BLaER1 treated with 17β-estradiol and CSF1 and Interleukin-3, amounts not matched to agents 10 nM and 100 nM (cell line): ENCODE measurements at regions not wholly inside any gene's neighbourhood (a gene's known extent, or its start where the extent isn't known, plus 50 kb on each side); places are given as distances from the start of the nearest gene placed in this dataset.
"Not testable (repeated sequence)": the region's sequence is repeated elsewhere in the genome, so short reads cannot be mapped to it uniquely, and the experiment has no call there.

Experiments
- H3K27ac ChIP-seq, 11 experiments: shearing (Covaris generic); formaldehyde crosslinking; 2 replicates each; pipeline ENCODE4 v1.8.1; 2022
- H3K27me3 ChIP-seq, 11 experiments: shearing (Covaris generic); formaldehyde crosslinking; 2 replicates each; pipeline ENCODE4 v1.8.1; 2022
- H3K36me3 ChIP-seq, 11 experiments: shearing (Covaris generic); formaldehyde crosslinking; 2 replicates each; pipeline ENCODE4 v1.8.1; 2022
- H3K4me1 ChIP-seq, 10 experiments: shearing (Covaris generic); formaldehyde crosslinking; 2 replicates each; pipeline ENCODE4 v1.8.1; 2022
- H3K4me2 ChIP-seq, 11 experiments: shearing (Covaris generic); formaldehyde crosslinking; 2 replicates each; pipeline ENCODE4 v1.8.1; 2022
- H3K4me3 ChIP-seq, 10 experiments: shearing (Covaris generic); formaldehyde crosslinking; 2 replicates each; pipeline ENCODE4 v1.8.1; 2022
- H3K9ac ChIP-seq, 11 experiments: shearing (Covaris generic); formaldehyde crosslinking; 2 replicates each; pipeline ENCODE4 v1.8.1; 2022
- H3K9me3 ChIP-seq, 11 experiments: shearing (Covaris generic); formaldehyde crosslinking; replicated peaks in 1 of 11; 2 replicates each; pipeline ENCODE4 v1.8.1; 2022
- H4K20me1 ChIP-seq, 11 experiments: shearing (Covaris generic); formaldehyde crosslinking; 2 replicates each; pipeline ENCODE4 v1.8.1; 2022
- Cebpa-rat ChIP-seq, 11 experiments: shearing (Covaris generic); IDR thresholded peaks; 2 replicates each; pipeline ENCODE4 v1.8.1; 2022

GRCh38 chr5:41995193-41995592 is 70.1 kb downstream of the FBXO4 start:
- Histone ChIP-seq H3K4me1 (no peaks in the 10 kb centered on the region), H4K20me1 (no peaks in the 10 kb centered on the region), H3K27ac (no peak overlapping the region), H3K4me3 (no peak overlapping the region), H3K9ac (no peak overlapping the region), H3K9me3 (peaks cover 9 to 18% (median 13%) of the 10 kb centered on the region in 11 experiments; a peak in 14 of 22 replicates), H3K4me2 (no peak overlapping the region), H3K27me3 (no peaks in the 10 kb centered on the region), H3K36me3 (no peaks in the 10 kb centered on the region)
- no peak for TF ChIP-seq Cebpa-rat (IDR thresholded peaks at IDR 0.05)

DNA sequence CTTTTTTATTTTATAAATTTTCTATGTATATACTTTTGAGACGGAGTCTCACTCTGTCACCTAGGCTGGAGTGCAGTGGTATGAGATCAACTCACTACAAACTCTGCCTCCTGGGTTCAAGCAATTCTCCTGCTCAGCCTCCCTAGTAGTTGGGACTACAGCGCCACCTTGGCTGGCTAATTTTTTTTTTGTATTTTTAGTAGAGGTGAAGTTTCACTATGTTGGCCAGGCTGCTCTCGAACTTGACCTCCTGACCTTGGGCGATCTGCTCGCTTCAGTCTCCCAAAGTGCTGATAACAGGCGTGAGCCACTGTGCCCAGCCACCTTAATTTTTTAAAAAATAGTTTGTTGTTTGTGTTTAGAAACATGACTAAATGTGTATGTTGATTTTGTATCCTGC is 76.6 kb downstream of the FBXO4 start:
- H4K20me1 ChIP-seq: no peaks in the 10 kb centered on the region
- H3K4me2 ChIP-seq: no peak overlapping the region
- no peak overlapping the region for H3K4me3 ChIP-seq
- no peaks in the 10 kb centered on the region for H3K27me3 ChIP-seq
- H3K9me3 ChIP-seq: peaks cover 9 to 18% (median 13%) of the 10 kb centered on the region in 11 experiments; a peak in 14 of 22 replicates
- H3K27ac ChIP-seq: no peak overlapping the region
- H3K4me1 ChIP-seq: no peaks in the 10 kb centered on the region
- H3K36me3 ChIP-seq: no peaks in the 10 kb centered on the region
- no peak for TF ChIP-seq Cebpa-rat (IDR thresholded peaks at IDR 0.05)
- H3K9ac ChIP-seq: no peak overlapping the region

- not testable (repeated sequence) for H3K4me1 ChIP-seq, H3K9me3 ChIP-seq, H4K20me1 ChIP-seq, H3K27ac ChIP-seq, H3K4me2 ChIP-seq, H3K9ac ChIP-seq, H3K27me3 ChIP-seq, H3K36me3 ChIP-seq, H3K4me3 ChIP-seq
Measured at GRCh38 chr5:42003852-42004251, 78.8 kb downstream of the FBXO4 start.

- Histone ChIP-seq H3K36me3 (no peaks in the 10 kb centered on the region), H3K27ac (no peak overlapping the region), H4K20me1 (no peaks in the 10 kb centered on the region), H3K4me2 (no peak overlapping the region), H3K4me3 (no peak overlapping the region), H3K4me1 (no peaks in the 10 kb centered on the region), H3K27me3 (no peaks in the 10 kb centered on the region), H3K9me3 (no peaks in the 10 kb centered on the region), H3K9ac (no peak overlapping the region)
- TF ChIP-seq Cebpa-rat (IDR thresholded peaks at IDR 0.05): no peak
Measured at GRCh38 chr5:42005561-42006153, 80.6 kb downstream of the FBXO4 start.

GRCh38 chr5:42013561-42013960 is 88.5 kb downstream of the FBXO4 start:
- no peak for TF ChIP-seq Cebpa-rat (IDR thresholded peaks at IDR 0.05)
- no peaks in the 10 kb centered on the region for H3K27me3 ChIP-seq
- H3K4me1 ChIP-seq: no peaks in the 10 kb centered on the region
- no peaks in the 10 kb centered on the region for H3K9me3 ChIP-seq
- H3K4me3 ChIP-seq: no peak overlapping the region
- H3K9ac ChIP-seq: no peak overlapping the region
- H3K36me3 ChIP-seq: no peaks in the 10 kb centered on the region
- H3K4me2 ChIP-seq: no peak overlapping the region
- no peak overlapping the region for H3K27ac ChIP-seq
- no peaks in the 10 kb centered on the region for H4K20me1 ChIP-seq

DNA sequence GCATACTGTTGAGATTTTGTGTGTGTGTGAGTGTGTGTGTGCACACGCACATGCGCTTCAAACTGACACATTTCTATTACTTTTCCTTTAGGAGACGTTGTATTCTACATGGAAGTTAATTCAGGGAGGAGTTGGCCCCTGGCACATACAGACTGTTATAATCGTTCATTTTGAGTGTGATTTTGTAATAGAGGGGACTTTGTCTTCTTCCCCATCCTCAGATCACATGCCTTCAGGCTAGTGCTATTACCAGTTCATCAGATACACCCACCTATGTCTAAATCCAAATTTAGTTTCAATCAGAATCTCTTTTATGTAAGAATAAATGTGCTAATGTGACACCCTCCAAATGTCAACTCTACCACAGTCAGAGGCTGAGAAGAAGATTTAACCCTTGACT is 90.2 kb downstream of the FBXO4 start:
- no peaks in the 10 kb centered on the region for H3K27me3 ChIP-seq
- no peak overlapping the region for H3K9ac ChIP-seq
- H3K36me3 ChIP-seq: no peaks in the 10 kb centered on the region
- no peak overlapping the region for H3K27ac ChIP-seq
- H3K9me3 ChIP-seq: no peaks in the 10 kb centered on the region
- H4K20me1 ChIP-seq: no peaks in the 10 kb centered on the region
- no peak for TF ChIP-seq Cebpa-rat (IDR thresholded peaks at IDR 0.05)
- H3K4me3 ChIP-seq: no peak overlapping the region
- H3K4me1 ChIP-seq: no peaks in the 10 kb centered on the region
- H3K4me2 ChIP-seq: no peak overlapping the region

GRCh38 chr5:42015681-42016080 is 90.6 kb downstream of the FBXO4 start:
- H3K9me3 ChIP-seq: no peaks in the 10 kb centered on the region
- no peak for TF ChIP-seq Cebpa-rat (IDR thresholded peaks at IDR 0.05)

GRCh38 chr5:42020788-42021530 is 95.9 kb downstream of the FBXO4 start:
- Histone ChIP-seq H4K20me1 (no peaks in the 10 kb centered on the region), H3K4me1 (no peaks in the 10 kb centered on the region), H3K9ac (no peak overlapping the region), H3K4me3 (no peak overlapping the region), H3K9me3 (peaks cover 0 to 8% (median 0%) of the 10 kb centered on the region in 11 experiments; a peak in 2 of 22 replicates), H3K36me3 (no peaks in the 10 kb centered on the region), H3K27ac (no peak overlapping the region), H3K27me3 (no peaks in the 10 kb centered on the region), H3K4me2 (no peak overlapping the region)
- no peak for TF ChIP-seq Cebpa-rat (IDR thresholded peaks at IDR 0.05)

More at GRCh38 chr5:42015681-42016080, 90.6 kb downstream of the FBXO4 start:
- Histone ChIP-seq H3K4me1 (no peaks in the 10 kb centered on the region), H4K20me1 (no peaks in the 10 kb centered on the region), H3K36me3 (no peaks in the 10 kb centered on the region), H3K27ac (no peak overlapping the region), H3K27me3 (no peaks in the 10 kb centered on the region), H3K9ac (no peak overlapping the region), H3K4me3 (no peak overlapping the region), H3K4me2 (no peak overlapping the region)

- Histone ChIP-seq H3K4me3 (no peak overlapping the region), H3K4me1 (no peaks in the 10 kb centered on the region), H3K9ac (no peak overlapping the region), H3K27me3 (no peaks in the 10 kb centered on the region), H3K9me3 (peaks cover 0 to 8% (median 0%) of the 10 kb centered on the region in 11 experiments; a peak in 2 of 22 replicates), H3K27ac (no peak overlapping the region), H3K36me3 (no peaks in the 10 kb centered on the region), H4K20me1 (no peaks in the 10 kb centered on the region), H3K4me2 (no peak overlapping the region)
- no peak for TF ChIP-seq Cebpa-rat (IDR thresholded peaks at IDR 0.05)
Measured at GRCh38 chr5:42021923-42022322, 96.8 kb downstream of the FBXO4 start.

GRCh38 chr5:42022383-42022972 is 97.4 kb downstream of the FBXO4 start:
- no peaks in the 10 kb centered on the region for H4K20me1 ChIP-seq
- no peak overlapping the region for H3K4me2 ChIP-seq
- TF ChIP-seq Cebpa-rat (IDR thresholded peaks at IDR 0.05): no peak
- H3K36me3 ChIP-seq: no peaks in the 10 kb centered on the region
- H3K4me1 ChIP-seq: no peaks in the 10 kb centered on the region
- peaks cover 0 to 8% (median 0%) of the 10 kb centered on the region in 11 experiments; a peak in 2 of 22 replicates for H3K9me3 ChIP-seq
- no peak overlapping the region for H3K9ac ChIP-seq
- no peaks in the 10 kb centered on the region for H3K27me3 ChIP-seq
- H3K4me3 ChIP-seq: no peak overlapping the region
- H3K27ac ChIP-seq: no peak overlapping the region
